ENCODE measurements at regions not wholly inside any gene's neighbourhood (a gene's known extent, or its start where the extent isn't known, plus 50 kb on each side); places are given as distances from the start of the nearest gene placed in this dataset.

DNA sequence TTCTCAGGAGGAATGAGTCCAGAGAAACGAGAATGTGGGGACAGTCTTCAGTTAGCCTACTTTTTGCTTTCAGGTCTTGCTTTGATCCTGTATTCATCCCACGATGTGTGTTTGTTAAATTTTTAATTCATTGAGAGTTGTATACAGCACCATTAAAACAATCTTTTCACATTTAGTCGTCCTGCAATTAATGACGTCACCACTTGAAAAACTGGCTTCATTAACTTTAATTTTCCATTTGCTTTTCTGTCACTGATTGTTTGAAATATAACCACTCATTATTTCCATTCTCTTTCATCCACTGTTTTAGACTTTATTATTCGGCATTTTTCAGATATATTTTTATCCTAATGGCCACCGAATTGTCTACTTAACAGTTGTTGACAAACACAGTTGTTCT is 146.9 kb downstream of the TFEC start:
- DNase-seq, result no peak

- no peak for DNase-seq
These were observed 149.1 kb downstream of the TFEC start for GRCh38 chr7:115881476-115881875.

GRCh38 chr7:115879171-115879570 is 151.4 kb downstream of the TFEC start:
- no peak for DNase-seq

DNA sequence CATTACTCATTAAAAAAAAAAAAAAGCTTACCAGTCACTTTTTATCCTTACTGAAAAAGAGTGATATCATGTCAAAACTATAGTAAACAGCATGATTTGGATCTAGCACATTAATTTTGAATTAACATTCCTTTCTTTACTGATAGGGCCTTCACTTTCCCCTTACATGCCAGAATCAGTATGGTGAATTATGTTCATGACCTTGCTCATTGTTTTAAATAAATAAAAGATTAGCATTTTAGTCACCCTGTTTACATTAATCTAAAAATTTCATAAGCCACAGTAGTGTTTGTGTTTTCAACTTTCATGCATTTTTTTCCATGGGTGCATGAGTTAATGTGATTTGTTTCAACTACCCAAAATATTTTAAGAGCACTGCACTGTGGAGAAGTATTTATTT is 160.8 kb downstream of the TFEC start:
- no peak for DNase-seq

- DNase-seq, result no peak
These were observed 161.4 kb downstream of the TFEC start for GRCh38 chr7:115869190-115869589.

DNA sequence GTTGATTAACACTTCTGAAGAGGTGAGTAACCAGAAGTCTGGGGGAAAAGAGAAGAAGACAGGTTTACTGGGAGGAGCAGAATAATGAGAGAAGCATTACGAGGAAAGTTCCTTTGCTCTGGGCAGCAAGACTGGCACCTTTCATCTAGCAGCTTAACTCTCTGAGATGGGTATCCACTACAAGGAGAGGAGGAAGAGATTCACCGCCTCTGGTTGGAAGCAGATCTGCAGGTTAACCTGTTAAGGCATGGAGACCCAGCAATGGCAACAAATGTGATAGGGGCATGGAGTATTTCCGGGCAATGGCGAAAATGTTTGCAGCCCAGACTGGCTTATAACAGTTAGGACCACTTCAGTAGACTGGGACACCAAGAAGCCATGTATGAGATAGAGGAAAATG is 162.2 kb downstream of the TFEC start:
- DNase-seq, result no peak

DNA sequence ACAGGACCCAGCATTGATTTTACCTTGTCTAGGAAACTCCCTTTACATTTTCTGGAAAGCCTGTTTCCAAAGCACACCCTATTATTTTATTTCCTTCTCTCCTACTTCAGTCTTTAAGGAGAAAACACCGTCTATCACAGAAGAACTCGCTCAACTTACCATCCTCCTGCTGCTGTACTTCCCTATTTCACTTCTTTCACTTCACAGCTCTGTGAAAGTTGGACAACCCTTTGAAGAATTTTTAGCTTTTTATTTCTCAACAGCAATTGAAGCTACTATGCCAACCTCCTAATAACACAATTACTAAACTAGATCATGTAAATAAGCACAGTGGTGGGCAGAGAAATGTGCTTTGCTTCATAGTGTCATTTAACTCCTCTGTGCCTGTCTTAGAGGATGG is 166.5 kb downstream of the TFEC start:
- no peak for DNase-seq

DNA sequence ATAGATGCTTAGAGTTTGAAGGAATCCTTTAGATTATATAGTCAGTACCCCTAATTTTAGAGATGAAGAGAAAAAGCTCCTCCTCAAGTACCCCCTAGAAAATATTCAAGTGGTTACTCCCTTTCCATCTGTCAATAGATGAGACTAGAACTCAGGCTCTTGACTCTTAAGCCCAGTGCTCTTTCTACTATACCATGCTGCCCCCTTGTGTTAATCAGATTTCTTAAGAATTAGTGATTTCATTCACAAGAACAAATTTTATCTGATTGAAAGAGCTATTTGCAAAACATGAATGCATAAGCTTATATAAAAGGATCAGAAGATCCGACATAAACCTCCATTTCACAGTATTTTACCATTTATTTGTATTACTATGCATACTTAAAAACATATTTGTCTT is 179.3 kb downstream of the TFEC start:
- peak; percentile 58 for DNase-seq

GRCh38 chr7:115850774-115851173 is 179.8 kb downstream of the TFEC start:
- no peak for DNase-seq

DNA sequence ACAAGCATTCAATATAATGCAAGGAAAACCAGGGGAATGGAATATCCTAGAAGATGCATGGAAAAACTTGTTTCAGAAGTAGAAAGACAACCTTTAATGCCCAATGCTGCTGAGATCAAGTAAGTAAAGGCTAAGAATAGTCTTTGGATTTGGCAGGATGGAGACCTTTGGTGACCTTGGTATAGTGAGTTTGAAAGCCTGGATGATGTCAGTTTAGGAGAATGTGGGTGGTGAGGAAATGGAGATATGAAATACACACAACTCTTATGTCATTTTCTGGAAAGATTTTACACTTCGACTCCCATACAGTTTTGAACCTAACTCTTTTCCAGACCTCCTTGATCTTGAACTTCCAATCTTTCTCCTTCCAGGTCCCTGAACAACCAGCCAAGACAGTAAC is 185.7 kb downstream of the TFEC start:
- no peak for DNase-seq

GRCh38 chr7:115840702-115841101 is 189.9 kb downstream of the TFEC start:
- no peak for DNase-seq

DNA sequence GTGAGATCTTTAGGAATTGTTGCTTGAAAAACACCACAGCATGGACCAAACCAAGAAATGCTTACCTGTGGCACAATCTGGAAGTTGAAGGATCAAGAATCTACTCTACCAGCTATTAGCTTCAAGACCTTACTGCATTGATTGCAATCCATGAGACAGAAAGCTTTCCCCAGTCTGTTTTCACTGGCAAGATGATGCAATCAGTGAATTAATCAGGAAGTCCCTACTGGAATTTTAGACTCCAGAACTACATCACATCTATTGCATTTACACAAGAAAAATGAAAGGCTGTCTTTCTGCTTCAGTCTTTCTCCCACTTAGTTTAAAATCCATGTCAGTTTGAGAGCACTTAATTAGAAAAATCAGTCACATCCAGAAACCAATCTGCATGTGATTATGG is 191.7 kb downstream of the TFEC start:
- no peak for DNase-seq

DNA sequence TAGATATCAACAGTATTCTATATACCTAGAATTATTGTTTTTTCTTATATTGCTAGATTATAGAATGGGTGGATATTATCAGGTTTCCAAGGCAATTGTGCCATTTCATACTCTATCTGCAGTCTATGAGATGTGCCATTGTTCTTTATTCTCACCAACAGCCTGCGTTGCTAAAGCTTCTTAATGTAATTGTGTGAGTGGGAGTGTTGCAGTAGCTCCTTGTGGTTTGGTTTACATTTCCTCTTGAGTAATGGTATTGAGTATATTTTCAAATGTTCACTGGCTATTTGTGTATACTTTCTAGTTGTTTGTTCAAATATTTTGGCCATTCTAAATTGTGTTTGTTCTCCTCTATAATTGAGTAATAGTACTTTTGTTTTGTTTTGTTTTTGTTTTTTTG is 199.2 kb downstream of the TFEC start:
- DNase-seq, result no peak

DNA sequence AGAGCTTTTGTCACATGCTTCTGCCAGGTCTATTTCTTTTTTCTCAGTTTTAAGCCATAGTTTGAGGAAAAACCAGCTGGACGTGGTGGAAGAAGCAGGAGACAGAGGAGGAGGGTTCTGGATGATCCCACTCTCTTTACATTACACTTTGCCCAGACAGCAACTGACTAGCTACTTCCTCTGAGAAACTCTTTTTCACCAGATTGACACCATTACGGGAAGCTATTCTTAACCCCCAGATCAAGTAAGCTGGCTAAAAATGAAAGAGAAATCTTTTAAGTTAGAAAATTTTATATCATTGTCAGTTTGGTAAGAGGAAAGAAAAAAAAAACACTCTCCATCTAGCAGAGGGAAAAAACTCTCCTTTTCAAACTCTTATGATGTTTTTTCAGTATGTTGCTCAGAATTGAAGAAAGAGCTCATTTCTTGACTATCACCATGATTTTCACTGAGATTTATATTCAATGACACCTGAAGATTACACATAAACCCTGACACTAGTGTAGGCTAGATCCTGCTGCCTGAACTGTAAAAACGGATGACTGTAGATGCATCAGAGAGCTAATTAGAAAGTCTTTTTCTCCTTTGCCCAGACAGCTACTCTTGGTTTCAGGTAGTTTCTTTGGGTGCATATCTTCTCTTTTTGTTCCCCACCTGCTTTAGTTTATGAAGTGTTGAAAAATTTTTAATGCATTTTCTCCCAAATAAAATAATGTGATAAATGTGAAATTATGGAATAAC is 203.1 kb downstream of the TFEC start:
- no peak for DNase-seq

- DNase-seq, result no peak
These were observed 205.0 kb downstream of the TFEC start for GRCh38 chr7:115825456-115826115.

DNA sequence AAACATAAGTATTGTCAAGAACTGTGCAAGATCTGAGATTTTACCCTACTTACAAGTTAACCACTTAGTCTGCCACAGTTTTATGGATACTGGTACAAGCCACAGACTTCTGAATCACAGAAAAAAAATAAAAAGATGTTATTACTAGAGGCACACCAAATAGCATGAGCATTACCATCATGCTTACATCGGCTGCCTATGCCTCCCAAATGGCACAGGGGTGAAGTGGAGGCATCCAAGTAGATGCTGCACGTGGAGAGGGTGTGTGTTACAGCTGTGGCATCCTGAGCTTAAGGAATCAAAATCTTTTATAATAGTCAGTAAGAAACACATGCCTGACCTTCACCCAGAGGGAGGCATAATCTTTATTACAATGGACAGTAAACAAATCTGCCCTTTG is 207.8 kb downstream of the TFEC start:
- no peak for DNase-seq

GRCh38 chr7:115822380-115822779 is 208.2 kb downstream of the TFEC start:
- no peak for DNase-seq

DNA sequence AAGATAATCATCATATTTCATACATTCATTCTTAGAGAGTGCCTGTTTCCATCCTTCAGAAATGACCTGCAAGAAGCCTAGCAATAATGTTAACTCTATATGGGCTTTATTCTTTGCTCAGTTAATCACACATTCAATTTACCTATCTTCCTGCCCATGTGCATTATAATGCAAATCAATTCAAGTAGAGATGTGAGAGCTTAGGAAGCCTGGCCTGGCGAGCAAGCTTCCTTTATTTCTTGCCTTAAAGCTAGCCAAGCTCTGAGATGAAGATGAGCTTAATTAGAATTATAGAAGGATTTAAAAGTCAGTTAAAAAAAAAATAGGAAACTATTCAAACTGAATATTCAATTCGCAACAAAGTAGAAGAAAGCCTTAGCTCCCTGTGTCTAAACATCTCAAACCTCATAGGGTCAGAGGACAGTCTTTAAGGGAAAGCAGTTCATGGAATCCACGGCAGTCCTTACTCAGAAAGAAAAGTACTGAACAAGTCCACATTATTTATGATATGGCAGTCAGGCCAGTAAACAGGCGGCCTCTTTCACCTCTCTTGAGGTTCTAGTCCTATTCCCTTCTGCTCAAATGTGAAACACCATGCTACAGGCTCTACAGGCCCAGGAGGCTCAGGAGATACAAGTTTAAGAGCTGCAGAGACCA is 214.1 kb downstream of the TFEC start:
- DNase-seq, result no peak

DNA sequence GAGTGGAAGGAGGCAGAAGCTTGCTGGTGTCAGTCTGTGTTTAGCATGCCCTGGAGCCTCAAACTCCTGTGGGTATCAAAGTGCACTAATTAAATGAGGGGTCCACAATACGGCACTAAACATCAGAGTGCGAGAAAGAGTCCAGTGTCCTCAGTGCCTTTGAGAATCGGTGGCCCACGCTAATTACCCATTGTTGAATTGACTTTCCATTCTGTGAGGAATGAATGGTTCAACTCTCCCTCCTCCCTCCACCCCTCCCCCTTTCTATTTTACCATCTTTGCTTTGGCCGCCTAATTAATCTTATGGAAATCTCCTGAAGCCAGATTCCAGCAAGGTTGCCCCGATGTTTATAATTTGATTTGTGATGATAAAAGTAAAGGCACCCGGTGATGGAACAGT is 217.8 kb downstream of the TFEC start:
- DNase-seq, result no peak

- DNase-seq, result no peak
These were observed 225.1 kb downstream of the TFEC start for GRCh38 chr7:115805458-115805857.

DNA sequence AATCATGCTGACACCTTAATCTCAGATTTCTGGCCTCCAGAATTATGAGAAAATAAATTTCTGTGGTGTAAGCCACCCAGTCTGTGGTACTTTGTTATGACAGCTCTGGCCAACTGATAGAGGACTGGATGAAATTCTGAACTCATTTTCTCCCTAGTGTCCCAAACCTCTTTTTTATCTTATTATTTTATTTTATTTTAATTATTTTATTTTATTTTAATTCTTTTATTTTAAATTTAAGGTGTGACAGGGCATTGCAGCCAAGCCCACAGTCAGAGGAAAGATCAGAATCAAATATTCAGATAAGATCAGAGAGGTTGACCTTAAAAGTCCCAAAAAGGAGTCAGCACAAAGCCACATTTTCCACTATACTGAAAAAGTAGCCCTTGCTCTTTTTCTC is 228.1 kb downstream of the TFEC start:
- no peak for DNase-seq

GRCh38 chr7:115799430-115799829 is 231.1 kb downstream of the TFEC start:
- no peak for DNase-seq

DNA sequence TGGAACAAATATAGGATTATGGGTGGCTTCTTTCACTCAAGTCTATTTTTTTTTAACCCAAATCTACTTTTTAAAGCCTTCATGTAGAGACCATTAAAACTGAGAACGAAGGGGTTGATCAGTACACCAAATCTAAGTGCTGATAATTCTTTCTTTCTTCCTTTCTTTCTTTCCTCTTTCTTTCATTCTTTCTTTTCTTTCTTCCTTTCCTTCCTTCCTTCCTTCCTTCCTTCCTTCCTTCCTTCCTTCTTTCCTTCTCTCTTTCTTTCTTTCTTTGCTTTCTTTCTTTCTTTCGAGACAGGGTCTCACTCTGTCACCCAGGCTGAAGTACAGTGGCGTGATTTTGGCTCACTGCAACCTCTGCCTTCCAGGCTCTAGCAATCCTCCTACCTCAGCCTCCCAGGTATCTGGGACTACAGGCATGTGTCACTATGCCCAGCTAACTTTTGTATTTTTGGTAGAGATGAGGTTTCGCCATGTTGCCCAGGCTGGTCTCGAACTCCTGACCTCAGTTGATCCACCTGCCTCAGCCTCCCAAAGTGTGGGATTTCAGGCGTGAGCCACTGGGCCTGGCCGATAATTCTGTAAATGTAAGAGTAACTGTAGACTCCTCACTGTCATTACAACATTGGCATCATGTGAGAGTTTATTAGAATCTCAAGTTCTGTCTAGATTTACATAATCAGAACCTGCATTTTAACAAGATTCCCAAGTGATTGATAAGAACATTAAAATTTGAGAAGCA is 236.4 kb downstream of the TFEC start:
- no peak for DNase-seq

DNA sequence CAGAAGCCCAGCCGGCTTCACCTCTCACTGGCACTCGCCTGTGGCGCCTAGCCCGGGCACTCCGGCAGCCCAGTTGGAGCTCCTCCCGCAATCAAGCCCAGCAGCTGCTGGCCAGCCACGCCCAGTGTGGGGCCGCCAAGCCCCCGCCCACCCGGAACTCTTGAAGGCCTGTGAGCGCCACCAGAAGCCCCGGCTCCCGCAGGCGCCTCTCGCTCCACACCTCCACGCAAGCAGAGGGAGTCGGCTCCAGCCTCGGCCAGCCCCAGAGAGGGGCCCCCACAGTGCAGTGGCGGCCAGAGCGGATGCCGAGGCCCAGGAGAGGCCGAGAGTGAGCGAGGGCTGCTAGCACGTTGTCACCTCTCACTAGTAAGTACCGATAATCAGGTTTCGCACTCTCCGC is 240.7 kb downstream of the TFEC start:
- DNase-seq, result no peak

Data from NCI-H2029 treated with DMSO at 0.1 percent for 48 hours (cell line).